ENCODE measurements at regions not wholly inside any gene's neighbourhood (a gene's known extent, or its start where the extent isn't known, plus 50 kb on each side); places are given as distances from the start of the nearest gene placed in this dataset.
"Not testable (repeated sequence)": the region's sequence is repeated elsewhere in the genome, so short reads cannot be mapped to it uniquely, and the experiment has no call there.

- no peak for TF ChIP-seq FOXP2 (optimal IDR thresholded peaks at IDR 0.05; ENCODE audit: control extremely low read depth, extremely low read length, insufficient read depth)
- no peak for TF ChIP-seq EZH2 (IDR thresholded peaks at IDR 0.05)
- TF ChIP-seq POLR2AphosphoS5 (IDR thresholded peaks at IDR 0.05; ENCODE audit: borderline replicate concordance, low read depth, low read length): no peak
- Histone ChIP-seq H3K36me3 (ENCODE audit: insufficient read depth, low read length) (no peaks in the 10 kb centered on the region), H3K27ac (no peak overlapping the region), H3K4me3 (no peak overlapping the region), H3K9me3 (ENCODE audit: low read depth, low read length) (no peaks in the 10 kb centered on the region), H3K9ac (ENCODE audit: insufficient read length) (no peak overlapping the region)
- no peak for DNase-seq (ENCODE audit: low read depth, low spot score)
Observed at GRCh38 chr7:66452165-66452564, 176.5 kb upstream of the KCTD7 start.

GRCh38 chr7:66453340-66453739 is 175.3 kb upstream of the KCTD7 start:
- no peak for TF ChIP-seq FOXP2 (optimal IDR thresholded peaks at IDR 0.05; ENCODE audit: control extremely low read depth, extremely low read length, insufficient read depth)
- no peak for TF ChIP-seq EZH2 (IDR thresholded peaks at IDR 0.05)
- no peak for TF ChIP-seq POLR2AphosphoS5 (IDR thresholded peaks at IDR 0.05; ENCODE audit: borderline replicate concordance, low read depth, low read length)
- H3K4me3 ChIP-seq: no peak overlapping the region
- no peak for DNase-seq (ENCODE audit: low read depth, low spot score)
- no peaks in the 10 kb centered on the region for H3K9me3 ChIP-seq (ENCODE audit: low read depth, low read length)
- H3K36me3 ChIP-seq (ENCODE audit: insufficient read depth, low read length): no peaks in the 10 kb centered on the region
- no peak overlapping the region for H3K27ac ChIP-seq
- H3K9ac ChIP-seq (ENCODE audit: insufficient read length): no peak overlapping the region

GRCh38 chr7:66454600-66455225 is 174.0 kb upstream of the KCTD7 start:
- H3K27ac ChIP-seq: no peak overlapping the region
- no peak for TF ChIP-seq FOXP2 (optimal IDR thresholded peaks at IDR 0.05; ENCODE audit: control extremely low read depth, extremely low read length, insufficient read depth)
- TF ChIP-seq POLR2AphosphoS5 (IDR thresholded peaks at IDR 0.05; ENCODE audit: borderline replicate concordance, low read depth, low read length): no peak
- no peak for TF ChIP-seq EZH2 (IDR thresholded peaks at IDR 0.05)
- H3K36me3 ChIP-seq (ENCODE audit: insufficient read depth, low read length): no peaks in the 10 kb centered on the region
- H3K9me3 ChIP-seq (ENCODE audit: low read depth, low read length): no peaks in the 10 kb centered on the region
- no peak overlapping the region for H3K9ac ChIP-seq (ENCODE audit: insufficient read length)
- no peak overlapping the region for H3K4me3 ChIP-seq
- DNase-seq (ENCODE audit: low read depth, low spot score): no peak

- H3K36me3 ChIP-seq (ENCODE audit: insufficient read depth, low read length); H3K9ac ChIP-seq (ENCODE audit: insufficient read length); H3K27ac ChIP-seq; DNase-seq (ENCODE audit: low read depth, low spot score); H3K4me3 ChIP-seq; H3K9me3 ChIP-seq (ENCODE audit: low read depth, low read length): not testable (repeated sequence)
Observed at GRCh38 chr7:66455432-66455831, 173.2 kb upstream of the KCTD7 start.

- H3K36me3 ChIP-seq (ENCODE audit: insufficient read depth, low read length); H3K9ac ChIP-seq (ENCODE audit: insufficient read length); DNase-seq (ENCODE audit: low read depth, low spot score); H3K9me3 ChIP-seq (ENCODE audit: low read depth, low read length); H3K27ac ChIP-seq; H3K4me3 ChIP-seq: not testable (repeated sequence)
Observed at GRCh38 chr7:66456431-66456830, 172.2 kb upstream of the KCTD7 start.

- H3K9ac ChIP-seq (ENCODE audit: insufficient read length); DNase-seq (ENCODE audit: low read depth, low spot score); H3K4me3 ChIP-seq; H3K36me3 ChIP-seq (ENCODE audit: insufficient read depth, low read length); H3K27ac ChIP-seq; H3K9me3 ChIP-seq (ENCODE audit: low read depth, low read length): not testable (repeated sequence)
Observed at GRCh38 chr7:66458991-66459390, 169.7 kb upstream of the KCTD7 start.

GRCh38 chr7:66459783-66460413 is 168.8 kb upstream of the KCTD7 start:
- not testable (repeated sequence) for H3K9me3 ChIP-seq (ENCODE audit: low read depth, low read length); H3K36me3 ChIP-seq (ENCODE audit: insufficient read depth, low read length); H3K27ac ChIP-seq; H3K9ac ChIP-seq (ENCODE audit: insufficient read length); H3K4me3 ChIP-seq; DNase-seq (ENCODE audit: low read depth, low spot score)

- TF ChIP-seq POLR2AphosphoS5 (IDR thresholded peaks at IDR 0.05; ENCODE audit: borderline replicate concordance, low read depth, low read length): no peak
- TF ChIP-seq EZH2 (IDR thresholded peaks at IDR 0.05): no peak
- no peak for TF ChIP-seq FOXP2 (optimal IDR thresholded peaks at IDR 0.05; ENCODE audit: control extremely low read depth, extremely low read length, insufficient read depth)
- Histone ChIP-seq H3K27ac (no peak overlapping the region), H3K36me3 (ENCODE audit: insufficient read depth, low read length) (no peaks in the 10 kb centered on the region), H3K9me3 (ENCODE audit: low read depth, low read length) (no peaks in the 10 kb centered on the region), H3K9ac (ENCODE audit: insufficient read length) (no peak overlapping the region), H3K4me3 (no peak overlapping the region)
- no peak for DNase-seq (ENCODE audit: low read depth, low spot score)
Observed at GRCh38 chr7:66460921-66461361, 167.7 kb upstream of the KCTD7 start.

GRCh38 chr7:66461397-66461796 is 167.3 kb upstream of the KCTD7 start:
- H3K27ac ChIP-seq; H3K9ac ChIP-seq (ENCODE audit: insufficient read length); H3K36me3 ChIP-seq (ENCODE audit: insufficient read depth, low read length); H3K9me3 ChIP-seq (ENCODE audit: low read depth, low read length); H3K4me3 ChIP-seq; DNase-seq (ENCODE audit: low read depth, low spot score): not testable (repeated sequence)

GRCh38 chr7:66462831-66463230 is 165.8 kb upstream of the KCTD7 start:
- not testable (repeated sequence) for H3K36me3 ChIP-seq (ENCODE audit: insufficient read depth, low read length)

More at GRCh38 chr7:66462831-66463230, 165.8 kb upstream of the KCTD7 start:
- H3K9me3 ChIP-seq (ENCODE audit: low read depth, low read length); H3K4me3 ChIP-seq; DNase-seq (ENCODE audit: low read depth, low spot score); H3K9ac ChIP-seq (ENCODE audit: insufficient read length); H3K27ac ChIP-seq: not testable (repeated sequence)

All from SK-N-MC (cell line).